Activated CD4-positive, alpha-beta T cell treated with anti-CD3 and anti-CD28 coated beads, Interleukin-2, amount 10 ng/mL, durations not matched to agents 7 days and 5 days (primary cell): ENCODE measurements at regions not wholly inside any gene's neighbourhood (a gene's known extent, or its start where the extent isn't known, plus 50 kb on each side); places are given as distances from the start of the nearest gene placed in this dataset.

ENCODE experiments used
- CTCF ChIA-PET: fragments of 350-600 bp; sonication (Branson Sonifier 250); formaldehyde crosslinking; loops from one replicate; lab custom pipeline; 2021; ENCODE audit warnings: antibody characterized with exemption; lab: Charles Lee
- POLR2A ChIA-PET: fragments of 350-600 bp; sonication (Branson Sonifier 250); formaldehyde crosslinking; loops from one replicate; lab custom pipeline; 2021; ENCODE audit warnings: antibody characterized with exemption; lab: Charles Lee
- DNase-seq: peaks from one replicate; pipeline ENCODE4 v3.0.0-alpha.2; 2020
- H3K27ac Mint-ChIP-seq: one replicate; pipeline ENCODE4 v1.8.0; 2021; ENCODE audit warnings: mild to moderate bottlenecking, moderate library complexity, mixed read lengths
- H3K27me3 Mint-ChIP-seq: one replicate; pipeline ENCODE4 v1.8.0; 2021; ENCODE audit warnings: mixed read lengths
- H3K36me3 Mint-ChIP-seq: one replicate; pipeline ENCODE4 v1.8.0; 2021; ENCODE audit warnings: low read depth, mixed read lengths
- H3K4me1 Mint-ChIP-seq: one replicate; pipeline ENCODE4 v1.8.0; 2021; ENCODE audit warnings: mixed read lengths
- H3K4me3 Mint-ChIP-seq: one replicate; pipeline ENCODE4 v1.8.0; 2021; ENCODE audit warnings: mild to moderate bottlenecking, moderate library complexity, mixed read lengths
- H3K9me3 Mint-ChIP-seq: one replicate; pipeline ENCODE4 v1.8.0; 2021; ENCODE audit warnings: mixed read lengths

GRCh38 chr2:240293557-240294461, 141.7 kb upstream of the GPC1 start:
- CTCF ChIA-PET: no interaction called here
- H3K9me3 Mint-ChIP-seq: no peaks in the 10 kb centered on the region
- POLR2A ChIA-PET: no interaction called here
- no peak overlapping the region for H3K27ac Mint-ChIP-seq
- no peaks in the 10 kb centered on the region for H3K36me3 Mint-ChIP-seq
- no peak overlapping the region for H3K4me3 Mint-ChIP-seq
- no peaks in the 10 kb centered on the region for H3K27me3 Mint-ChIP-seq
- H3K4me1 Mint-ChIP-seq: no peaks in the 10 kb centered on the region
- DNase-seq: no peak

- H3K27me3 Mint-ChIP-seq: no peaks in the 10 kb centered on the region
- CTCF ChIA-PET: no interaction called here
- POLR2A ChIA-PET: no interaction called here
- no peak overlapping the region for H3K27ac Mint-ChIP-seq
- H3K9me3 Mint-ChIP-seq: no peaks in the 10 kb centered on the region
- DNase-seq: no peak
- no peaks in the 10 kb centered on the region for H3K36me3 Mint-ChIP-seq
- H3K4me3 Mint-ChIP-seq: no peak overlapping the region
- no peaks in the 10 kb centered on the region for H3K4me1 Mint-ChIP-seq
These were observed 140.9 kb upstream of the GPC1 start for GRCh38 chr2:240294514-240294913.

- ChIA-PET CTCF (no interaction called here), POLR2A (no interaction called here)
- no peaks in the 10 kb centered on the region for H3K36me3 Mint-ChIP-seq
- no peaks in the 10 kb centered on the region for H3K27me3 Mint-ChIP-seq
- H3K9me3 Mint-ChIP-seq: no peaks in the 10 kb centered on the region
- no peak overlapping the region for H3K27ac Mint-ChIP-seq
- DNase-seq: no peak
- no peak overlapping the region for H3K4me3 Mint-ChIP-seq
- H3K4me1 Mint-ChIP-seq: no peaks in the 10 kb centered on the region
These were observed 140.0 kb upstream of the GPC1 start for GRCh38 chr2:240295256-240296103.

GRCh38 chr2:240296104-240296406, 139.4 kb upstream of the GPC1 start:
- Mint-ChIP-seq H3K27me3 (no peaks in the 10 kb centered on the region), H3K4me1 (no peaks in the 10 kb centered on the region), H3K36me3 (no peaks in the 10 kb centered on the region), H3K27ac (no peak overlapping the region), H3K9me3 (no peaks in the 10 kb centered on the region), H3K4me3 (no peak overlapping the region)
- DNase-seq: no peak
- ChIA-PET CTCF (no interaction called here), POLR2A (no interaction called here)

- Mint-ChIP-seq H3K36me3 (no peaks in the 10 kb centered on the region), H3K27me3 (no peaks in the 10 kb centered on the region), H3K27ac (no peak overlapping the region), H3K4me1 (no peaks in the 10 kb centered on the region), H3K9me3 (no peaks in the 10 kb centered on the region), H3K4me3 (no peak overlapping the region)
- DNase-seq: no peak
- CTCF ChIA-PET: interaction anchor here (1.2 kb wide), 1 partner anchor 10 kb away, joined by 4 read pairs; no protein-coding TSS in a partner anchor
- POLR2A ChIA-PET: no interaction called here
These were observed 138.8 kb upstream of the GPC1 start for GRCh38 chr2:240296476-240297255.

GRCh38 chr2:240297256-240298116, 138.0 kb upstream of the GPC1 start:
- no peaks in the 10 kb centered on the region for H3K27me3 Mint-ChIP-seq
- CTCF ChIA-PET: interaction anchor here (1.2 kb wide), 1 partner anchor 11 kb away, joined by 4 read pairs; no protein-coding TSS in a partner anchor
- H3K27ac Mint-ChIP-seq: no peak overlapping the region
- no peaks in the 10 kb centered on the region for H3K4me1 Mint-ChIP-seq
- no peak for DNase-seq
- H3K9me3 Mint-ChIP-seq: no peaks in the 10 kb centered on the region
- H3K4me3 Mint-ChIP-seq: no peak overlapping the region
- H3K36me3 Mint-ChIP-seq: no peaks in the 10 kb centered on the region
- POLR2A ChIA-PET: no interaction called here

GRCh38 chr2:240298117-240298790, 137.2 kb upstream of the GPC1 start:
- H3K27me3 Mint-ChIP-seq: no peaks in the 10 kb centered on the region
- DNase-seq: no peak
- H3K4me1 Mint-ChIP-seq: no peaks in the 10 kb centered on the region
- no peaks in the 10 kb centered on the region for H3K9me3 Mint-ChIP-seq
- no peak overlapping the region for H3K27ac Mint-ChIP-seq
- no peak overlapping the region for H3K4me3 Mint-ChIP-seq
- ChIA-PET POLR2A (no interaction called here), CTCF (interaction anchor here (0.6 kb wide), 1 partner anchor 135 kb away, joined by 3 read pairs; no protein-coding TSS in a partner anchor)
- no peaks in the 10 kb centered on the region for H3K36me3 Mint-ChIP-seq

GRCh38 chr2:240298803-240299709, 136.4 kb upstream of the GPC1 start:
- H3K36me3 Mint-ChIP-seq: no peaks in the 10 kb centered on the region
- ChIA-PET CTCF (interaction anchor here (0.6 kb wide), 1 partner anchor 136 kb away, joined by 3 read pairs; no protein-coding TSS in a partner anchor), POLR2A (no interaction called here)
- no peaks in the 10 kb centered on the region for H3K9me3 Mint-ChIP-seq
- no peak overlapping the region for H3K4me3 Mint-ChIP-seq
- H3K27ac Mint-ChIP-seq: no peak overlapping the region
- DNase-seq: no peak
- no peaks in the 10 kb centered on the region for H3K27me3 Mint-ChIP-seq
- no peaks in the 10 kb centered on the region for H3K4me1 Mint-ChIP-seq

- no peak for DNase-seq
- POLR2A ChIA-PET: no interaction called here
- H3K27me3 Mint-ChIP-seq: no peaks in the 10 kb centered on the region
These were observed 135.8 kb upstream of the GPC1 start for GRCh38 chr2:240299710-240300068.

GRCh38 chr2:240300261-240300821, 135.1 kb upstream of the GPC1 start:
- Mint-ChIP-seq H3K9me3 (no peaks in the 10 kb centered on the region), H3K36me3 (no peaks in the 10 kb centered on the region), H3K27ac (no peak overlapping the region), H3K27me3 (no peaks in the 10 kb centered on the region), H3K4me3 (no peak overlapping the region), H3K4me1 (no peaks in the 10 kb centered on the region)
- CTCF ChIA-PET: no interaction called here
- DNase-seq: no peak
- POLR2A ChIA-PET: no interaction called here

More at GRCh38 chr2:240299710-240300068, 135.8 kb upstream of the GPC1 start:
- Mint-ChIP-seq H3K27ac (no peak overlapping the region), H3K36me3 (no peaks in the 10 kb centered on the region), H3K9me3 (no peaks in the 10 kb centered on the region), H3K4me3 (no peak overlapping the region), H3K4me1 (no peaks in the 10 kb centered on the region)
- CTCF ChIA-PET: no interaction called here

- H3K4me1 Mint-ChIP-seq: no peaks in the 10 kb centered on the region
- no peak for DNase-seq
- no peaks in the 10 kb centered on the region for H3K27me3 Mint-ChIP-seq
- H3K36me3 Mint-ChIP-seq: no peaks in the 10 kb centered on the region
- POLR2A ChIA-PET: no interaction called here
- CTCF ChIA-PET: no interaction called here
- H3K9me3 Mint-ChIP-seq: no peaks in the 10 kb centered on the region
- H3K27ac Mint-ChIP-seq: no peak overlapping the region
- H3K4me3 Mint-ChIP-seq: no peak overlapping the region
These were observed 134.6 kb upstream of the GPC1 start for GRCh38 chr2:240300840-240301239.
